OCI-LY7 (cell line): ENCODE measurements at regions not wholly inside any gene's neighbourhood (a gene's known extent, or its start where the extent isn't known, plus 50 kb on each side); places are given as distances from the start of the nearest gene placed in this dataset.

Experiments
- BruUV-seq: library from RNA; stranded (reverse); fragments of 400-500 nt; replicated peaks from 2 replicates; lab custom pipeline; 2021; lab: Mats Ljungman, UMichigan
- CTCF ChIA-PET: fragments of 300-600 bp; sonication (Branson Sonifier 250); formaldehyde crosslinking; loops from one replicate; lab custom pipeline; 2022; ENCODE audit warnings: antibody characterized with exemption; ENCODE audit not compliant: unreplicated experiment; lab: Charles Lee
- POLR2A ChIA-PET: fragments of 300-600 bp; sonication (Branson Sonifier 250); formaldehyde crosslinking; loops from one replicate; lab custom pipeline; 2022; ENCODE audit warnings: antibody characterized with exemption; lab: Charles Lee
- DNase-seq: peaks from one replicate; pipeline ENCODE4 v3.0.0-alpha.2; 2015; ENCODE audit warnings: low spot score
- H2AFZ ChIP-seq: fragments of 200-600 bp; sonication (generic), shearing (Covaris generic); 2 replicates; pipeline ENCODE4 v1.6.1; 2014; ENCODE audit warnings: mild to moderate bottlenecking, antibody characterized with exemption, low read length, moderate library complexity
- H3K27ac ChIP-seq: fragments of 200-600 bp; sonication (generic); 2 replicates; pipeline ENCODE4 v1.5.1; 2014; ENCODE audit warnings: mixed run types, low read depth, mild to moderate bottlenecking, moderate library complexity, low read length, inconsistent platforms; ENCODE audit not compliant: poor library complexity, severe bottlenecking
- H3K36me3 ChIP-seq: fragments of 200-600 bp; sonication (generic); 2 replicates; pipeline ENCODE4 v1.6.1; 2014; ENCODE audit warnings: mild to moderate bottlenecking, antibody characterized with exemption, low read length, moderate library complexity, mixed read lengths; ENCODE audit not compliant: insufficient read depth
- H3K4me1 ChIP-seq: fragments of 200-600 bp; sonication (generic); 2 replicates; pipeline ENCODE4 v1.5.1; 2014; ENCODE audit warnings: mild to moderate bottlenecking, low read length; ENCODE audit not compliant: insufficient read depth, poor library complexity, severe bottlenecking
- H3K4me2 ChIP-seq: fragments of 200-600 bp; sonication (generic); 2 replicates; pipeline ENCODE4 v1.6.1; 2014; ENCODE audit warnings: mild to moderate bottlenecking, low read length
- H3K4me3 ChIP-seq: fragments of 200-600 bp; sonication (generic); 2 replicates; pipeline ENCODE4 v1.5.1; 2014; ENCODE audit warnings: mild to moderate bottlenecking, low read depth, low read length; ENCODE audit not compliant: poor library complexity, severe bottlenecking
- H3K79me2 ChIP-seq: fragments of 200-600 bp; sonication (generic); 2 replicates; pipeline ENCODE4 v1.6.1; 2016; ENCODE audit warnings: low read depth, mild to moderate bottlenecking, low read length, moderate library complexity, mixed read lengths; ENCODE audit not compliant: insufficient read depth
- H3K9me2 ChIP-seq: fragments of 200-600 bp; sonication (generic); 2 replicates; pipeline ENCODE4 v1.6.1; 2016; ENCODE audit warnings: mild to moderate bottlenecking, low read length, mixed read lengths; ENCODE audit not compliant: insufficient read depth
- H3K9me3 ChIP-seq: fragments of 200-600 bp; sonication (generic); 2 replicates; pipeline ENCODE4 v1.6.1; 2014; ENCODE audit warnings: mild to moderate bottlenecking, mixed run types, low read length, mixed read lengths
- H4K20me1 ChIP-seq: fragments of 200-600 bp; sonication (generic); 2 replicates; pipeline ENCODE4 v1.6.1; 2014; ENCODE audit warnings: mild to moderate bottlenecking, antibody characterized with exemption, low read length, moderate library complexity, mixed read lengths; ENCODE audit not compliant: insufficient read depth
- EZH2phosphoT487 ChIP-seq: fragments of 200-600 bp; sonication (generic); IDR thresholded peaks from 2 replicates; pipeline ENCODE4 v1.6.1; 2018; ENCODE audit warnings: low read depth, borderline replicate concordance, mild to moderate bottlenecking, mixed run types, antibody characterized with exemption, low read length, moderate library complexity, mixed read lengths
- intact Hi-C: fragments of 100-400 bp; cut with micrococcal nuclease; formaldehyde crosslinking; loops from one replicate; pipeline ENCODE4 v1.10.0; 2022; ENCODE audit not compliant: unreplicated experiment
- TF ChIP-seq, protein P1 (sequence below): fragments of 200-600 bp; sonication (generic); conservative IDR thresholded peaks from 2 replicates; pipeline ENCODE4 v1.5.1; 2014; ENCODE audit warnings: mild to moderate bottlenecking, antibody characterized with exemption, low read length, moderate library complexity, mixed read lengths

DNA sequence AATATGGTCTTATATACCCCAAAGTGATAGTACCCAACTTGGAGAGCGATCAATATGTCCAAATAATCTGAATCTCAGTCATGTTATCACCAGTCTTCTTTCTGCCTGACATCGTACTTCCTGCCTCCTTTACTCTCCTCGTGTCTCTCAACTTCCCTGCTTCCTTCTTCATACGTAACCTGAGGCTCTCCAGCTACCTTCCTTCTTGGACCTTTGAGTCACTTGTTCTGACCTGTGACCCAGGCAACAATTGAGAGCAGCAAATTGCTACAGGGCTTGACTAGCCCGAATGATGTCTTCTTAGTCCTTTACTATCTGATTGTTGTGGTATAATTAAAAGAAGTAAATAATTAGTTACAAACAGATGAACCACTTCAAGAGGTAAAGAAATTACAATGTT, 145.9 kb upstream of the MBNL1 start:
- POLR2A ChIA-PET: no interaction called here
- intact Hi-C loops: no loop called here
- CTCF ChIA-PET: no interaction called here
- no peaks in the 10 kb centered on the region for H4K20me1 ChIP-seq
- H3K4me1 ChIP-seq: no peaks in the 10 kb centered on the region
- DNase-seq: no peak
- H3K4me2 ChIP-seq: no peak overlapping the region
- no peak for TF ChIP-seq EZH2phosphoT487
- TF ChIP-seq, protein P1, sequence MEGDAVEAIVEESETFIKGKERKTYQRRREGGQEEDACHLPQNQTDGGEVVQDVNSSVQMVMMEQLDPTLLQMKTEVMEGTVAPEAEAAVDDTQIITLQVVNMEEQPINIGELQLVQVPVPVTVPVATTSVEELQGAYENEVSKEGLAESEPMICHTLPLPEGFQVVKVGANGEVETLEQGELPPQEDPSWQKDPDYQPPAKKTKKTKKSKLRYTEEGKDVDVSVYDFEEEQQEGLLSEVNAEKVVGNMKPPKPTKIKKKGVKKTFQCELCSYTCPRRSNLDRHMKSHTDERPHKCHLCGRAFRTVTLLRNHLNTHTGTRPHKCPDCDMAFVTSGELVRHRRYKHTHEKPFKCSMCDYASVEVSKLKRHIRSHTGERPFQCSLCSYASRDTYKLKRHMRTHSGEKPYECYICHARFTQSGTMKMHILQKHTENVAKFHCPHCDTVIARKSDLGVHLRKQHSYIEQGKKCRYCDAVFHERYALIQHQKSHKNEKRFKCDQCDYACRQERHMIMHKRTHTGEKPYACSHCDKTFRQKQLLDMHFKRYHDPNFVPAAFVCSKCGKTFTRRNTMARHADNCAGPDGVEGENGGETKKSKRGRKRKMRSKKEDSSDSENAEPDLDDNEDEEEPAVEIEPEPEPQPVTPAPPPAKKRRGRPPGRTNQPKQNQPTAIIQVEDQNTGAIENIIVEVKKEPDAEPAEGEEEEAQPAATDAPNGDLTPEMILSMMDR: no peak
- no peaks in the 10 kb centered on the region for H3K9me2 ChIP-seq
- no peaks in the 10 kb centered on the region for H3K79me2 ChIP-seq
- no peaks in the 10 kb centered on the region for H3K9me3 ChIP-seq
- H3K4me3 ChIP-seq: no peak overlapping the region
- no TSS peak for BruUV-seq
- H3K36me3 ChIP-seq: no peaks in the 10 kb centered on the region
- H3K27ac ChIP-seq: no peak overlapping the region
- H2AFZ ChIP-seq: no peak overlapping the region

GRCh38 chr3:152123457-152123856, 145.3 kb upstream of the MBNL1 start:
- TF ChIP-seq EZH2phosphoT487: no peak
- TF ChIP-seq, protein P1: no peak
- no peak overlapping the region for H3K27ac ChIP-seq
- ChIA-PET POLR2A (interaction anchor here (0.6 kb wide), 1 partner anchor 193 kb away, joined by 3 read pairs; no protein-coding TSS in a partner anchor), CTCF (no interaction called here)
- no peak overlapping the region for H2AFZ ChIP-seq
- no peak overlapping the region for H3K4me3 ChIP-seq
- no peaks in the 10 kb centered on the region for H3K36me3 ChIP-seq
- H4K20me1 ChIP-seq: no peaks in the 10 kb centered on the region
- no peaks in the 10 kb centered on the region for H3K79me2 ChIP-seq
- H3K4me1 ChIP-seq: no peaks in the 10 kb centered on the region
- BruUV-seq: no TSS peak
- intact Hi-C loops: no loop called here
- no peak overlapping the region for H3K4me2 ChIP-seq
- no peak for DNase-seq
- no peaks in the 10 kb centered on the region for H3K9me3 ChIP-seq
- no peaks in the 10 kb centered on the region for H3K9me2 ChIP-seq

DNA sequence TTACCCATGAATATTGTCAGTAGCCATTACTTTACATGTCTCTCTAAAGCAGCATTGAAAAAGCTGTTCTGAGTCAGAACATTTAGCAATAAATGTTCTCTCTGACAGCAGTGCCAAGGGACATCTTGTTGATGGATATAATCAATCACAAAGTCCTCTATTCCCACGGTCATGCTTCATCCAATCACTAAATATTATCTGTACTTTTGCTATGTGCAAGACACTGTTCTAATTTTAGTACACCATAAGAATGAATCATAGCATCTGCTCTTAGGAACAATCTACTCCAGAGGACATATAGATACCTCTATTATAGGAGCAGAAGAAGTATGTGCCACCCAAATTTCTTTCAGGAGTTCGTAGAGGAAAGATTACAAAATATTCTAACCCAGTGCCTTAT, 142.5 kb upstream of the MBNL1 start:
- CTCF ChIA-PET: no interaction called here
- POLR2A ChIA-PET: interaction anchor here (0.6 to 0.7 kb wide), 5 partner anchors 11 to 54 kb away, joined by 3 read pairs; no protein-coding TSS in a partner anchor

More for the DNA sequence above, 142.5 kb upstream of the MBNL1 start:
- H3K4me1 ChIP-seq: no peaks in the 10 kb centered on the region
- H3K9me2 ChIP-seq: no peaks in the 10 kb centered on the region
- H3K4me3 ChIP-seq: no peak overlapping the region
- intact Hi-C loops: no loop called here
- no peaks in the 10 kb centered on the region for H3K79me2 ChIP-seq
- H4K20me1 ChIP-seq: no peaks in the 10 kb centered on the region
- no peaks in the 10 kb centered on the region for H3K9me3 ChIP-seq
- H3K27ac ChIP-seq: no peak overlapping the region
- no peak overlapping the region for H3K4me2 ChIP-seq
- no peak overlapping the region for H2AFZ ChIP-seq
- TF ChIP-seq EZH2phosphoT487: no peak
- TF ChIP-seq, protein P1: no peak
- DNase-seq: no peak
- no TSS peak for BruUV-seq
- no peaks in the 10 kb centered on the region for H3K36me3 ChIP-seq
